Aorta (tissue), 5 donors: ENCODE measurements at regions not wholly inside any gene's neighbourhood (a gene's known extent, or its start where the extent isn't known, plus 50 kb on each side); places are given as distances from the start of the nearest gene placed in this dataset.
A peak's percentile ranks its signal among the peaks of the same experiment; 100 is the strongest.

Experiments
- ATAC-seq: fragments of 200-7000 bp; cut with Tn5 transposase; one replicate; pipeline ENCODE4 v1.9.1; 2022; ENCODE audit warnings: moderate library complexity; ENCODE audit not compliant: low FRiP score
- DNase-seq, 2 donors: peaks; one replicate each; pipeline ENCODE4 v3.0.0-alpha.2; 2020
- H3K27ac ChIP-seq, 2 donors: one replicate each; pipeline ENCODE4 v1.5.1; 2013; ENCODE audit warnings: low read length in 2 of 2, mild to moderate bottlenecking in 2 of 2, moderate library complexity in 2 of 2, control low read depth in 1 of 2, inconsistent platforms in 1 of 2, low read depth in 1 of 2
- H3K27me3 ChIP-seq, 2 donors: one replicate each; pipeline ENCODE4 v1.6.1; 2013; ENCODE audit warnings: control low read depth in 1 of 2, low read length in 1 of 2, mild to moderate bottlenecking in 1 of 2, moderate library complexity in 1 of 2; ENCODE audit not compliant: insufficient read depth in 2 of 2, control insufficient read depth in 1 of 2
- H3K36me3 ChIP-seq, 2 donors: one replicate each; pipeline ENCODE4 v1.6.1; 2013; ENCODE audit warnings: control low read depth in 1 of 2, low read length in 1 of 2, mild to moderate bottlenecking in 1 of 2; ENCODE audit not compliant: insufficient read depth in 2 of 2, control insufficient read depth in 1 of 2
- H3K4me1 ChIP-seq, 2 donors: one replicate each; pipeline ENCODE4 v1.6.1; 2013; ENCODE audit warnings: low read length in 2 of 2, control low read depth in 1 of 2, mild to moderate bottlenecking in 1 of 2, moderate library complexity in 1 of 2; ENCODE audit not compliant: insufficient read depth in 2 of 2, control insufficient read depth in 1 of 2
- H3K4me3 ChIP-seq, 2 donors: one replicate each; pipeline ENCODE4 v1.5.1; 2013; ENCODE audit warnings: low read length in 2 of 2, control low read depth in 1 of 2, mild to moderate bottlenecking in 1 of 2
- H3K9me3 ChIP-seq: one replicate; pipeline ENCODE4 v1.6.1; 2013; ENCODE audit warnings: mild to moderate bottlenecking, low read length; ENCODE audit not compliant: control insufficient read depth
- WGBS, 2 donors: extraction: QIAGEN DNeasy Blood & Tissue Kit; methylation state at CpG; one replicate each; pipeline ENCODE4 v1.1.7; 2013; 5-methylcytosine and 5-hydroxymethylcytosine counted together
- intact Hi-C, 2 donors: fragments of 100-400 bp; cut with DNase I; formaldehyde crosslinking; loops; one replicate each; pipeline versions ENCODE4 v1.14.2 to v1.15.0; 2022
- donor health status: healthy with polysubstance abuse.
- donor health status: Bipolar disorder and iron deficiency.
- donor health status: DM: no; HTN: no; CAD: no.
- donor health status: DM: no; HTN: no; CAD: no.
- donor health status: DM: yes; HTN: yes; CAD: no.

GRCh38 chr20:1828786-1829131, 66.4 kb upstream of the SIRPA start:
- no peak for DNase-seq
- 76 to 81% methylated on average over 1 of the region's 1 CpG for WGBS, 2 donors
- Histone ChIP-seq H3K4me3 (no peak overlapping the region), H3K4me1 (no peaks in the 10 kb centered on the region), H3K9me3 (no peaks in the 10 kb centered on the region), H3K27ac (no peak overlapping the region), H3K27me3 (no peaks in the 10 kb centered on the region), H3K36me3 (no peaks in the 10 kb centered on the region)
- intact Hi-C loops, result no loop called here
- ATAC-seq, result no peak

- Histone ChIP-seq H3K4me1 (no peaks in the 10 kb centered on the region), H3K9me3 (peaks cover 3% of the 10 kb centered on the region), H3K4me3 (no peak overlapping the region), H3K27me3 (no peaks in the 10 kb centered on the region), H3K36me3 (no peaks in the 10 kb centered on the region), H3K27ac (no peak overlapping the region)
- ATAC-seq (peak; percentile 17), DNase-seq (peak in 1 of 2 donors; percentile 77)
- intact Hi-C loops, result no loop called here
- WGBS, 2 donors, result 66 to 69% methylated on average over 13 of the region's 13 CpGs
Measured at GRCh38 chr20:1827974-1828785, 67.0 kb upstream of the SIRPA start.

GRCh38 chr20:1827510-1827973, 67.7 kb upstream of the SIRPA start:
- ATAC-seq (no peak), DNase-seq (no peak)
- WGBS, 2 donors, result 84 to 85% methylated on average over 5 of the region's 5 CpGs
- Histone ChIP-seq H3K4me3 (no peak overlapping the region), H3K4me1 (no peaks in the 10 kb centered on the region), H3K27me3 (no peaks in the 10 kb centered on the region), H3K27ac (no peak overlapping the region), H3K9me3 (peaks cover 3% of the 10 kb centered on the region), H3K36me3 (no peaks in the 10 kb centered on the region)
- intact Hi-C loops, result no loop called here

- no peak overlapping the region for H3K4me3 ChIP-seq
- H3K4me1 ChIP-seq, result no peaks in the 10 kb centered on the region
- DNase-seq, result peak in 1 of 2 donors; percentile 58
- H3K36me3 ChIP-seq, result no peaks in the 10 kb centered on the region
- no peak for ATAC-seq
- 91 to 95% methylated on average over 4 of the region's 4 CpGs for WGBS, 2 donors
- peaks cover 4% of the 10 kb centered on the region for H3K9me3 ChIP-seq
- no peaks in the 10 kb centered on the region for H3K27me3 ChIP-seq
- intact Hi-C loops, result no loop called here
- H3K27ac ChIP-seq, result no peak overlapping the region
Measured at GRCh38 chr20:1825938-1826445, 69.2 kb upstream of the SIRPA start.

GRCh38 chr20:1825507-1825906, 69.7 kb upstream of the SIRPA start:
- ATAC-seq (no peak), DNase-seq (peak in 1 of 2 donors; percentile 47)
- 90 to 92% methylated on average over 4 of the region's 4 CpGs for WGBS, 2 donors
- peaks cover 4% of the 10 kb centered on the region for H3K9me3 ChIP-seq
- H3K36me3 ChIP-seq, result no peaks in the 10 kb centered on the region
- H3K4me1 ChIP-seq, result no peaks in the 10 kb centered on the region
- H3K27ac ChIP-seq, result no peak overlapping the region
- H3K4me3 ChIP-seq, result no peak overlapping the region
- no peaks in the 10 kb centered on the region for H3K27me3 ChIP-seq
- intact Hi-C loops, result no loop called here

GRCh38 chr20:1824834-1825233, 70.4 kb upstream of the SIRPA start:
- no peaks in the 10 kb centered on the region for H3K36me3 ChIP-seq
- 77 to 83% methylated on average over 4 of the region's 4 CpGs for WGBS, 2 donors
- peak in 1 of 2 donors; percentile 16 for DNase-seq
- no peak for ATAC-seq
- no peak overlapping the region for H3K4me3 ChIP-seq
- H3K9me3 ChIP-seq, result peaks cover 4% of the 10 kb centered on the region
- H3K27ac ChIP-seq, result no peak overlapping the region
- no peaks in the 10 kb centered on the region for H3K4me1 ChIP-seq
- no peaks in the 10 kb centered on the region for H3K27me3 ChIP-seq
- intact Hi-C loops, result no loop called here

- intact Hi-C loops, result no loop called here
- DNase-seq (no peak), ATAC-seq (no peak)
- Histone ChIP-seq H3K36me3 (no peaks in the 10 kb centered on the region), H3K4me1 (no peaks in the 10 kb centered on the region), H3K4me3 (no peak overlapping the region), H3K9me3 (peaks cover 4% of the 10 kb centered on the region), H3K27me3 (no peaks in the 10 kb centered on the region), H3K27ac (no peak overlapping the region)
Measured at GRCh38 chr20:1824181-1824580, 71.0 kb upstream of the SIRPA start.

GRCh38 chr20:1823450-1823844, 71.8 kb upstream of the SIRPA start:
- intact Hi-C loops, result no loop called here
- Histone ChIP-seq H3K36me3 (no peaks in the 10 kb centered on the region), H3K4me1 (no peaks in the 10 kb centered on the region), H3K27me3 (no peaks in the 10 kb centered on the region), H3K9me3 (peaks cover 4% of the 10 kb centered on the region), H3K4me3 (no peak overlapping the region), H3K27ac (no peak overlapping the region)
- peak in 1 of 2 donors; percentile 61 for DNase-seq
- WGBS, 2 donors, result 91% methylated on average over 5 of the region's 5 CpGs
- no peak for ATAC-seq
